DOHH2 (cell line): ENCODE measurements at regions not wholly inside any gene's neighbourhood (a gene's known extent, or its start where the extent isn't known, plus 50 kb on each side); places are given as distances from the start of the nearest gene placed in this dataset.

Experiments
- CTCF ChIP-seq: fragments of 200-600 bp; sonication (generic); IDR thresholded peaks from one replicate; pipeline ENCODE4 v1.5.1; 2014; ENCODE audit warnings: antibody characterized with exemption, mild to moderate bottlenecking, low read depth, low read length; ENCODE audit not compliant: poor library complexity, severe bottlenecking
- EZH2phosphoT487 ChIP-seq: fragments of 200-600 bp; sonication (generic); IDR thresholded peaks from 2 replicates; pipeline ENCODE4 v1.6.1; 2017; ENCODE audit warnings: borderline replicate concordance, mild to moderate bottlenecking, antibody characterized with exemption, low read length, moderate library complexity, mixed read lengths

GRCh38 chr5:103668281-103668680 lies 105.7 kb upstream of the NUDT12 start:
- TF ChIP-seq CTCF (no peak), EZH2phosphoT487 (no peak)
